B cell (primary cell): ENCODE measurements at regions not wholly inside any gene's neighbourhood (a gene's known extent, or its start where the extent isn't known, plus 50 kb on each side); places are given as distances from the start of the nearest gene placed in this dataset.
"Not testable (repeated sequence)": the region's sequence is repeated elsewhere in the genome, so short reads cannot be mapped to it uniquely, and the experiment has no call there.

Source experiments
- ATAC-seq: fragments of 200-7000 bp; cut with Tn5 transposase; one replicate; pipeline ENCODE4 v1.10.0; 2021; ENCODE audit warnings: low read depth, mild to moderate bottlenecking, moderate number of reproducible peaks, moderate library complexity
- CTCF ChIA-PET: fragments of 350-600 bp; sonication (Branson Sonifier 250); formaldehyde crosslinking; loops from one replicate; lab custom pipeline; 2021; ENCODE audit warnings: antibody characterized with exemption, inconsistent platforms; lab: Charles Lee
- POLR2A ChIA-PET: fragments of 350-600 bp; sonication (Branson Sonifier 250); formaldehyde crosslinking; loops from one replicate; lab custom pipeline; 2021; ENCODE audit warnings: antibody characterized with exemption; lab: Charles Lee
- DNase-seq: peaks from one replicate; pipeline ENCODE4 v3.0.0; 2013
- H2AFZ ChIP-seq: 2 replicates; pipeline ENCODE4 v1.6.1; 2012; ENCODE audit warnings: mild to moderate bottlenecking, low read depth, low read length; ENCODE audit not compliant: insufficient read depth, poor library complexity, severe bottlenecking
- H3K27ac ChIP-seq, 2 donors: 1 replicate in 1 of 2; 2 replicates in 1 of 2; pipeline ENCODE4 v1.5.1; 2012 to 2013; ENCODE audit warnings: low read length in 2 of 2, mild to moderate bottlenecking in 2 of 2, moderate library complexity in 1 of 2
- H3K27me3 ChIP-seq, 4 experiments: fragments of 200-600 bp in 1 of 4; sonication (generic) in 1 of 4; replicated peaks in 1 of 4; 1 replicate in 2 of 4; 2 replicates in 2 of 4; pipeline versions ENCODE4 v1.6.1 to v1.7.0; 2013 to 2016; ENCODE audit warnings: low read length in 3 of 4, mild to moderate bottlenecking in 2 of 4, mixed read lengths in 1 of 4, moderate library complexity in 1 of 4; ENCODE audit not compliant: insufficient read depth in 4 of 4, control insufficient read depth in 3 of 4; ENCODE audit errors: control extremely low read depth in 1 of 4
- H3K36me3 ChIP-seq, 2 experiments: replicated peaks in 1 of 2; 1 replicate in 1 of 2; 2 replicates in 1 of 2; pipeline versions ENCODE4 v1.6.1 to v1.7.1; 2013; ENCODE audit warnings: low read length in 1 of 2; ENCODE audit not compliant: insufficient read depth in 2 of 2, control insufficient read depth in 1 of 2; ENCODE audit errors: control extremely low read depth in 1 of 2, extremely low read depth in 1 of 2
- H3K4me1 ChIP-seq, 2 donors: fragments of 200-600 bp in 1 of 2; sonication (generic) in 1 of 2; 1 replicate in 1 of 2; 2 replicates in 1 of 2; pipeline versions ENCODE4 v1.5.1 to v1.6.1; 2013 to 2017; ENCODE audit warnings: low read length in 2 of 2; ENCODE audit not compliant: control insufficient read depth in 2 of 2, insufficient read depth in 2 of 2
- H3K4me2 ChIP-seq: replicated peaks from 2 replicates; pipeline ENCODE3; 2012; ENCODE audit warnings: mild to moderate bottlenecking, low read depth, low read length; ENCODE audit not compliant: poor library complexity, severe bottlenecking
- H3K4me3 ChIP-seq, 5 experiments: fragments of 200-600 bp in 1 of 5; sonication (generic) in 1 of 5; 1 replicate in 3 of 5; 2 replicates in 2 of 5; pipeline versions ENCODE4 v1.5.1 to v1.7.0; 2011 to 2016; ENCODE audit warnings: low read length in 4 of 5, mild to moderate bottlenecking in 4 of 5, low read depth in 2 of 5, control low read depth in 1 of 5, moderate library complexity in 1 of 5; ENCODE audit not compliant: insufficient read depth in 1 of 5; ENCODE audit errors: control extremely low read depth in 1 of 5, extremely low read depth in 1 of 5
- H3K79me2 ChIP-seq: fragments of 200-600 bp; sonication (generic); one replicate; pipeline ENCODE4 v1.6.0; 2016; ENCODE audit warnings: low read length; ENCODE audit not compliant: control insufficient read depth, insufficient read depth
- H3K9ac ChIP-seq: fragments of 200-600 bp; sonication (generic); 2 replicates; pipeline ENCODE4 v1.6.1; 2017; ENCODE audit warnings: mild to moderate bottlenecking, low read length, moderate library complexity
- H3K9me3 ChIP-seq, 3 donors: one replicate each; pipeline versions ENCODE4 v1.6.1 to v1.7.1; 2013; ENCODE audit warnings: low read length in 2 of 3; ENCODE audit not compliant: control insufficient read depth in 2 of 3, insufficient read depth in 1 of 3; ENCODE audit errors: control extremely low read depth in 1 of 3
- H4K20me1 ChIP-seq: 2 replicates; pipeline ENCODE4 v1.6.0; 2012; ENCODE audit warnings: mild to moderate bottlenecking, low read length; ENCODE audit not compliant: insufficient read depth, control insufficient read depth, poor library complexity, severe bottlenecking
- H3K27ac Mint-ChIP-seq: one replicate; pipeline ENCODE4 v1.8.0; 2021; ENCODE audit warnings: mixed read lengths
- H3K27me3 Mint-ChIP-seq: one replicate; pipeline ENCODE4 v1.8.0; 2021; ENCODE audit warnings: mixed read lengths
- H3K4me1 Mint-ChIP-seq: one replicate; pipeline ENCODE4 v1.8.0; 2021; ENCODE audit warnings: mixed read lengths
- H3K4me3 Mint-ChIP-seq: one replicate; pipeline ENCODE4 v1.8.0; 2021; ENCODE audit warnings: mixed read lengths
- H3K9me3 Mint-ChIP-seq: one replicate; pipeline ENCODE4 v1.8.0; 2022; ENCODE audit warnings: mixed read lengths; ENCODE audit not compliant: insufficient read depth
- CTCF ChIP-seq: fragments of 200-600 bp; IDR thresholded peaks from one replicate; pipeline ENCODE4 v1.8.0; 2022; ENCODE audit warnings: antibody characterized with exemption, mild to moderate bottlenecking
- EZH2 ChIP-seq: IDR thresholded peaks from 2 replicates; pipeline ENCODE4 v1.6.1; 2012; ENCODE audit warnings: borderline replicate concordance, low read depth, mild to moderate bottlenecking, moderate library complexity, low read length; ENCODE audit not compliant: insufficient read depth, poor library complexity, severe bottlenecking
- whole genome bisulfite sequencing: methylation state at CpG from one replicate; pipeline ENCODE4 v1.1.5; 2013; ENCODE audit warnings: missing lambda C conversion rate; ENCODE audit not compliant: insufficient coverage; 5-methylcytosine and 5-hydroxymethylcytosine counted together
- intact Hi-C: fragments of 100-400 bp; cut with micrococcal nuclease; formaldehyde crosslinking; loops from one replicate; pipeline ENCODE4 v1.10.0; 2022

GRCh38 chr11:87596176-87596575 lies 558.4 kb downstream of the TMEM135 start:
- no peak for ATAC-seq
- Mint-ChIP-seq H3K4me3 (no peak overlapping the region), H3K9me3 (peaks cover 11% of the 10 kb centered on the region), H3K27ac (no peak overlapping the region), H3K27me3 (no peaks in the 10 kb centered on the region), H3K4me1 (no peaks in the 10 kb centered on the region)
- H3K79me2 ChIP-seq, result no peaks in the 10 kb centered on the region
- TF ChIP-seq EZH2 (no peak), CTCF (no peak)
- no peaks in the 10 kb centered on the region for H3K9me3 ChIP-seq
- H2AFZ ChIP-seq, result no peak overlapping the region
- H3K4me2 ChIP-seq, result no peak overlapping the region
- intact Hi-C loops, result no loop called here
- no peaks in the 10 kb centered on the region for H4K20me1 ChIP-seq
- no peak for DNase-seq
- ChIA-PET CTCF (no interaction called here), POLR2A (no interaction called here)
- no peaks in the 10 kb centered on the region for H3K27me3 ChIP-seq
- H3K9ac ChIP-seq, result no peak overlapping the region
- H3K27ac ChIP-seq, result no peak overlapping the region
- WGBS, result no CpG with 5 or more reads among the region's 5 CpGs
- H3K4me1 ChIP-seq, result no peaks in the 10 kb centered on the region
- H3K36me3 ChIP-seq, result no peaks in the 10 kb centered on the region
- no peak overlapping the region for H3K4me3 ChIP-seq

GRCh38 chr11:87589082-87589481 lies 551.3 kb downstream of the TMEM135 start:
- WGBS, result 86% methylated on average over 3 of the region's 3 CpGs

GRCh38 chr11:87585613-87586012 lies 547.9 kb downstream of the TMEM135 start:
- DNase-seq, H3K4me2 ChIP-seq, H3K79me2 ChIP-seq, H3K36me3 ChIP-seq, ATAC-seq, H3K27ac ChIP-seq, H3K27ac Mint-ChIP-seq, CTCF ChIA-PET, H3K4me3 Mint-ChIP-seq, H3K4me1 Mint-ChIP-seq, H3K9me3 Mint-ChIP-seq, H4K20me1 ChIP-seq, intact Hi-C loops, H2AFZ ChIP-seq, H3K27me3 ChIP-seq, H3K4me3 ChIP-seq, POLR2A ChIA-PET, H3K27me3 Mint-ChIP-seq, H3K9me3 ChIP-seq, H3K9ac ChIP-seq, H3K4me1 ChIP-seq: not testable (repeated sequence)
- WGBS, result no CpG with 5 or more reads among the region's 1 CpG

More at GRCh38 chr11:87589082-87589481, 551.3 kb downstream of the TMEM135 start:
- no peak overlapping the region for H3K4me3 ChIP-seq
- no peak overlapping the region for H3K27ac ChIP-seq
- H3K27me3 Mint-ChIP-seq, result no peaks in the 10 kb centered on the region
- DNase-seq (no peak), ATAC-seq (no peak)
- H3K79me2 ChIP-seq, result no peaks in the 10 kb centered on the region
- H3K4me1 ChIP-seq, result no peaks in the 10 kb centered on the region
- no peak overlapping the region for H3K27ac Mint-ChIP-seq
- ChIA-PET POLR2A (no interaction called here), CTCF (no interaction called here)
- no peaks in the 10 kb centered on the region for H3K27me3 ChIP-seq
- no peak overlapping the region for H2AFZ ChIP-seq
- H4K20me1 ChIP-seq, result no peaks in the 10 kb centered on the region
- H3K4me2 ChIP-seq, result no peak overlapping the region
- no peak overlapping the region for H3K9ac ChIP-seq
- no peaks in the 10 kb centered on the region for H3K36me3 ChIP-seq
- no peak for TF ChIP-seq CTCF
- no peak for TF ChIP-seq EZH2
- peaks cover 0 to 7% (median 4%) of the 10 kb centered on the region in 3 donors for H3K9me3 ChIP-seq
- intact Hi-C loops, result no loop called here
- H3K9me3 Mint-ChIP-seq, result peaks cover 13% of the 10 kb centered on the region
- H3K4me1 Mint-ChIP-seq, result no peaks in the 10 kb centered on the region
- H3K4me3 Mint-ChIP-seq, result no peak overlapping the region
